PC-9 (cell line): ENCODE measurements at regions not wholly inside any gene's neighbourhood (a gene's known extent, or its start where the extent isn't known, plus 50 kb on each side); places are given as distances from the start of the nearest gene placed in this dataset.
"Not testable (repeated sequence)": the region's sequence is repeated elsewhere in the genome, so short reads cannot be mapped to it uniquely, and the experiment has no call there.

Experiments used
- CTCF ChIP-seq: fragments of 200-600 bp; sonication (generic); conservative IDR thresholded peaks from 2 replicates; pipeline ENCODE4 v1.6.1; 2017; ENCODE audit warnings: mixed run types, antibody characterized with exemption, mild to moderate bottlenecking, moderate library complexity
- EZH2 ChIP-seq: fragments of 200-600 bp; sonication (generic); IDR thresholded peaks from 2 replicates; pipeline ENCODE4 v1.8.0; 2017; ENCODE audit warnings: antibody characterized with exemption, low read depth

- TF ChIP-seq CTCF, EZH2: not testable (repeated sequence)
These were observed 71.9 kb upstream of the SAMD11 start for GRCh38 chr1:851841-852240.
